Fibroblast of lung (primary cell): ENCODE measurements at regions not wholly inside any gene's neighbourhood (a gene's known extent, or its start where the extent isn't known, plus 50 kb on each side); places are given as distances from the start of the nearest gene placed in this dataset.

Source experiments
- CTCF ChIP-seq, 2 donors: IDR thresholded peaks in 1 of 2; conservative IDR thresholded peaks in 1 of 2; 1 replicate in 1 of 2; 2 replicates in 1 of 2; pipeline ENCODE4 v1.5.1; 2011 to 2012; ENCODE audit warnings: low read length in 2 of 2, control low read depth in 1 of 2, inconsistent platforms in 1 of 2, low read depth in 1 of 2, mild to moderate bottlenecking in 1 of 2
- EZH2 ChIP-seq: IDR thresholded peaks from 2 replicates; pipeline ENCODE4 v1.5.1; 2012; ENCODE audit warnings: low read length, control low read depth, mild to moderate bottlenecking; ENCODE audit errors: missing control alignments

- TF ChIP-seq CTCF (conservative IDR thresholded peaks at IDR 0.05 in 1 of 2, IDR thresholded peaks at IDR 0.05 in 1 of 2; ENCODE audit: low read depth in 1 of 2, low read length in 2 of 2), result no peak
- TF ChIP-seq EZH2, result no peak
Measured at GRCh38 chrX:147573266-147573665, 338.5 kb upstream of the FMR1 start.
